ENCODE measurements at regions not wholly inside any gene's neighbourhood (a gene's known extent, or its start where the extent isn't known, plus 50 kb on each side); places are given as distances from the start of the nearest gene placed in this dataset.

- H3K27ac Mint-ChIP-seq: no peak overlapping the region
- H3K36me3 Mint-ChIP-seq (ENCODE audit: low read depth): no peaks in the 10 kb centered on the region
- H3K27me3 Mint-ChIP-seq: peaks cover 49% of the 10 kb centered on the region
- H3K9me3 ChIP-seq (ENCODE audit: control insufficient read depth, low read length, poor library complexity, severe bottlenecking): no peaks in the 10 kb centered on the region
- H3K4me1 Mint-ChIP-seq: no peaks in the 10 kb centered on the region
- no peak overlapping the region for H3K4me3 Mint-ChIP-seq
- ATAC-seq (no peak), DNase-seq (no peak)
Measured at GRCh38 chr2:65722028-65722778, 289.8 kb upstream of the SPRED2 start.

DNA sequence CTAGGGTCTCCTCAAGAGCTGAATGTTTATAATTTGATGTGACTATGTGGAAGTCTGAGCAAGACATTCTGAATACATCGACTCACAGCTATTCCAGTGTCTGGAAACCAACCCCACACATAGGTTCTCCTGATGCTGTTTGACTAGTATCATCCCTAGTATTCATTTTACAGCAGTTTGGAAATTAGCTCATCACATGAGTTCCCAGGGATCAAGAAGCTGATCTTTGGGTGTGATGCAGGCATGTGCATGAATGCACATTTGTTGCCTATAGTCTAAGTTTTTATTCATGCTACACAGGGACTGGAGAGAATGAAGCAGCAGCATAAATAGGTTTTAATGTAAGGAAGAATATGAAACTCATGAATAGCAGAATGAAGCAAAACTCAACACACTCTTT lies 284.3 kb upstream of the SPRED2 start:
- peaks cover 43% of the 10 kb centered on the region for H3K27me3 Mint-ChIP-seq
- H3K4me3 Mint-ChIP-seq: no peak overlapping the region
- H3K4me1 Mint-ChIP-seq: no peaks in the 10 kb centered on the region
- ATAC-seq (no peak), DNase-seq (no peak)
- H3K9me3 ChIP-seq (ENCODE audit: control insufficient read depth, low read length, poor library complexity, severe bottlenecking): no peaks in the 10 kb centered on the region
- no peak overlapping the region for H3K27ac Mint-ChIP-seq
- H3K36me3 Mint-ChIP-seq (ENCODE audit: low read depth): no peaks in the 10 kb centered on the region

DNA sequence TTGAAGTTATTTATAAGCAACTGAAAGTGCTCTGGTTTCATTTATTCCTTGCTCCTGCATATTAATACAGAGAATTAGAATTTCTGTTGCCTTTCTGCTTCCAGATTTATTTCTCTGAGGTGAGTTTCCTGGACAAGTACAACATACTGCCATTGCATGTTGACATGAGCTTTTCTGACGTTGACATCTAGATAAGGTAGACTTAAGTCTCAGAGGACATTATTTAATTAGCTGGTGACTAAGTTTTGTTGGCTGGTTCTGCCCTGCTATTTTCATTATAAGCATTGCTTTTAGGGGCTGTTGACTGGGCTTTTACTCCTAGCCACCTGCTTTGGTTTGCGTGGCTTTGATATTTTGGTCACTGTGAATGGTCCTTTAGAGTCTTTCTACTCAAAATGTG lies 282.9 kb upstream of the SPRED2 start:
- H3K27ac Mint-ChIP-seq: no peak overlapping the region

GRCh38 chr2:65714866-65715265 lies 282.5 kb upstream of the SPRED2 start:
- Mint-ChIP-seq H3K36me3 (ENCODE audit: low read depth) (no peaks in the 10 kb centered on the region), H3K27me3 (peaks cover 29% of the 10 kb centered on the region), H3K4me3 (no peak overlapping the region), H3K27ac (no peak overlapping the region), H3K4me1 (no peaks in the 10 kb centered on the region)
- H3K9me3 ChIP-seq (ENCODE audit: control insufficient read depth, low read length, poor library complexity, severe bottlenecking): no peaks in the 10 kb centered on the region
- DNase-seq: no peak
- ATAC-seq: no peak

More for the DNA sequence above, 282.9 kb upstream of the SPRED2 start:
- Mint-ChIP-seq H3K4me1 (no peaks in the 10 kb centered on the region), H3K27me3 (peaks cover 33% of the 10 kb centered on the region), H3K4me3 (no peak overlapping the region), H3K36me3 (ENCODE audit: low read depth) (no peaks in the 10 kb centered on the region)
- ATAC-seq: no peak
- H3K9me3 ChIP-seq (ENCODE audit: control insufficient read depth, low read length, poor library complexity, severe bottlenecking): no peaks in the 10 kb centered on the region
- DNase-seq: no peak

DNA sequence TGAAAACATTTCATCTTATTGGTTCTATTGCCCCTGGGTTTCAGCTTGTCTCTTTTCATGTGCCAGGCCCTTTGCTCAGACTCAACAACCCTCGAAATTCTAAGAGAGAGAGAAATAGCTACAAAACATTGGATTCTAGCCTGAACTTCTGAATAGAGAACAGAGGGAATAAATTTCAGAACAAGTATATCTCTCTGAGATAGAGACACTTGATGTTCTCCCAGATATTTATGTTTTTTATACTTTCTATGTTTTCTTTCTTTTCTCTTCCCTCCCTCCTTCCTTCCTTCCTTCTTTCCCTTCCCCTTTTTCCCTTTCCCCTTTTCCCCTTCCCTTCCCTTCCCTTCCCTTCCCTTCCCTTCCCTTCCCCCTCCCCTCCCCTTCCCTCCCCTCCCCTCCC lies 279.5 kb upstream of the SPRED2 start:
- ATAC-seq (no peak), DNase-seq (no peak)
- H3K4me3 Mint-ChIP-seq: no peak overlapping the region
- no peak overlapping the region for H3K27ac Mint-ChIP-seq
- H3K9me3 ChIP-seq (ENCODE audit: control insufficient read depth, low read length, poor library complexity, severe bottlenecking): no peaks in the 10 kb centered on the region
- H3K27me3 Mint-ChIP-seq: peaks cover 16% of the 10 kb centered on the region
- no peaks in the 10 kb centered on the region for H3K36me3 Mint-ChIP-seq (ENCODE audit: low read depth)
- H3K4me1 Mint-ChIP-seq: no peaks in the 10 kb centered on the region

DNA sequence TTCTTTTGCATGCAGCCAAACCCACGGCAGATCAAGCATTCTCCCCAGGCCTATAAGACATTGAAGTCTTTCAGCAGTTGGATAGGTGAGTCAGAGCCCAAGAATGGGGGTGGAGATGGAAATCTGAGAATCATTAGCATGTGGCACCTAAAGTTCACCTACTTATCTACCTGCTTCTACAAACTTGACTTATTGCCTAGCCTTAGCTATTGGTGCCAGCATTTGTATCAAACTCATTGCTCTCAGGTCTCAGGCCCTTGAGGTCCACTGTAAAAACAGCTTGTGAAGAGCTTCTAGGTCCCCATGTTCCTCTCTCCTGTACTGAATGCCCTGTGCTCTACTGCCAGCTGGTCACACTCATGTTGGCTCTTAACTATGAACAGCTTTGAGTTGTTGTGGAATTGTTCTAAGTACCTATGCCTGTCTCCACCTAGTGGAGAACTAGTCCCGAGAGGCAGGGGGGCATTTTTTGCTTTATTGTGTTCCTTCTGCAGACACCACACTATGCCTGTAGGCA lies 278.4 kb upstream of the SPRED2 start:
- Mint-ChIP-seq H3K4me3 (no peak overlapping the region), H3K4me1 (no peaks in the 10 kb centered on the region), H3K36me3 (ENCODE audit: low read depth) (no peaks in the 10 kb centered on the region), H3K27me3 (peaks cover 12% of the 10 kb centered on the region), H3K27ac (no peak overlapping the region)
- ATAC-seq: no peak
- no peaks in the 10 kb centered on the region for H3K9me3 ChIP-seq (ENCODE audit: control insufficient read depth, low read length, poor library complexity, severe bottlenecking)
- DNase-seq: no peak

DNA sequence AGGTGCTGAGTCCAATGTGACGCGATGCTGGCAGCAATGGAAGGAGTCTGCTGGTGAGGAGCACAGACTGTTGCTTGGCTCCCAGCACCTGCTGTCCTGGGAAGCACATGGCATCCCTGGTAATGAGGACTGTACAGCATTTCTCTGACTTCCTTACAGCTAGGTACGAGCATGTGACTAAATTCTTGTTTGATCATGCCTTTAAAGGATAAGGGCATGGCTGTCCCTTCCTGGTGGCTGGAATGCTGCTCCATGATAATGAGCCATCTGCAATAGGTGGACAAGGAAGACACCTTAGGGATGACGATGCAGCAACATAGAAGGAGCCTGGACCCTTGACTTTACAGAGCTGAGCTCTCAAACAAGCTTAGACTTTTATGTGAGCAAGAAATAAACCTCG lies 278.0 kb upstream of the SPRED2 start:
- H3K4me1 Mint-ChIP-seq: no peaks in the 10 kb centered on the region
- ATAC-seq (no peak), DNase-seq (no peak)
- no peak overlapping the region for H3K4me3 Mint-ChIP-seq
- H3K27me3 Mint-ChIP-seq: peaks cover 12% of the 10 kb centered on the region
- H3K36me3 Mint-ChIP-seq (ENCODE audit: low read depth): no peaks in the 10 kb centered on the region
- H3K9me3 ChIP-seq (ENCODE audit: control insufficient read depth, low read length, poor library complexity, severe bottlenecking): no peaks in the 10 kb centered on the region
- H3K27ac Mint-ChIP-seq: no peak overlapping the region

GRCh38 chr2:65708086-65708485 lies 275.7 kb upstream of the SPRED2 start:
- peaks cover 14% of the 10 kb centered on the region for H3K27me3 Mint-ChIP-seq
- ATAC-seq (no peak), DNase-seq (no peak)
- no peaks in the 10 kb centered on the region for H3K36me3 Mint-ChIP-seq (ENCODE audit: low read depth)
- no peak overlapping the region for H3K27ac Mint-ChIP-seq
- H3K9me3 ChIP-seq (ENCODE audit: control insufficient read depth, low read length, poor library complexity, severe bottlenecking): no peaks in the 10 kb centered on the region
- H3K4me3 Mint-ChIP-seq: no peak overlapping the region
- H3K4me1 Mint-ChIP-seq: no peaks in the 10 kb centered on the region

DNA sequence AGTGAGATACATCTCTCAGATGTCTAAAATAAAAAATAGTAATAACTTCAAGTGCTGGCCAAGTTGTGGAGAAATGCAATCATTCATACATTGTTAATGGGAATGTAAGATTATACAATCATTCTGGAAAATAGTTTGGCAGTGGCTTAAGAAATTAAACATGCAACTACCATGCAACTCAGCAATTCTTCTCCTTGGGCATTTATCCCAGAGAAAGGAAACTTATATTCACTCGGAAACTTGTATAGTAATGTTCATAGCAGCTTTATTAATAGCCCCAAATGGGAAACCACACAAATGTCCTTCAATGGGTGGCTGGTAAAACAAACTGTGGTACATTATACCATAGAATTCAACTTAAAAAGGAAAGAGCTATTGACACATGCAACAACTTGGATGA lies 274.0 kb upstream of the SPRED2 start:
- ATAC-seq: no peak
- no peaks in the 10 kb centered on the region for H3K36me3 Mint-ChIP-seq (ENCODE audit: low read depth)
- no peak overlapping the region for H3K27ac Mint-ChIP-seq
- no peaks in the 10 kb centered on the region for H3K4me1 Mint-ChIP-seq
- no peaks in the 10 kb centered on the region for H3K9me3 ChIP-seq (ENCODE audit: control insufficient read depth, low read length, poor library complexity, severe bottlenecking)
- no peak overlapping the region for H3K4me3 Mint-ChIP-seq
- H3K27me3 Mint-ChIP-seq: peaks cover 22% of the 10 kb centered on the region
- no peak for DNase-seq

DNA sequence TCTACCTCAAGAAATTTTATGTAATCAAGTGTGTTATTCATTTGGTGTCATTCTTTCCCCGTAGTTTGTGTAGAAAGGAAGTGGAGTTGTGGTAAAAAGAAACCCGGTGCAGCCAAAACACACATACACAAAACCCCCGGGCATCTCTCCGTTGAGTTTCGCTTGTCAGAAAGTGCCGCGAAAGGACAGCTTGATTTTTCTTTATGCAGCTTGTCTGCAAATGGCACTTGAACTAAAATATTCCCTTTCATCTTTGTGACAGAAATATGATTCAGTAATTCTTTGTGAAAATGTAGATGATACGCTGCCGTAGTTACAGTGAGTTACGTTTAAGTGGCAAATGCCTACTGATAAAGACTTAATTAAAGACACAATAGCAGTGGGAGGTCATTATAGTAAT lies 268.8 kb upstream of the SPRED2 start:
- DNase-seq: no peak
- H3K4me3 Mint-ChIP-seq: no peak overlapping the region
- no peaks in the 10 kb centered on the region for H3K4me1 Mint-ChIP-seq

DNA sequence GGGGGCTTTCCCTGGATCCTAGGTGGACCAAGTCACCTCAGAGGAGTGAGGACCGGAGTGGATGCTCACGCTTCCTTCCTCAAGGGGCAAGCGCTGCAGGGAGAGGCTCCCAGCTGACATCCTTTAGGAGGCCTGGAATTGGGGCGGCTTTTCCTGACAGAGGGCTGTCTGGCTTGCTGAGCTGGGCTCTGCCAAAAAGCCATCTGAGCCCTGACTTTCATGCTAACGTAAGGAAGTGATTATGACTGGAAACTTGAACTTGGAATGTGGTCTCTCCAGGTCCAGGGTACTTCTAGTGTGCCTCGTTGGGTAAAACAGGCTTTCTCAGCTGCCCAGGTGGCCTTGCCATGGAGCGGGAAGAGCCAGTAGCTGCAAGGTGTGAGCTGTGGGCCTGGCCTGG lies 268.3 kb upstream of the SPRED2 start:
- H3K9me3 ChIP-seq (ENCODE audit: control insufficient read depth, low read length, poor library complexity, severe bottlenecking): no peaks in the 10 kb centered on the region
- Mint-ChIP-seq H3K36me3 (ENCODE audit: low read depth) (no peaks in the 10 kb centered on the region), H3K4me1 (no peaks in the 10 kb centered on the region), H3K27ac (no peak overlapping the region), H3K4me3 (no peak overlapping the region), H3K27me3 (peaks cover 36% of the 10 kb centered on the region)
- ATAC-seq: no peak
- no peak for DNase-seq

More for the DNA sequence above, 268.8 kb upstream of the SPRED2 start:
- Mint-ChIP-seq H3K36me3 (ENCODE audit: low read depth) (no peaks in the 10 kb centered on the region), H3K27ac (no peak overlapping the region), H3K27me3 (peaks cover 36% of the 10 kb centered on the region)
- no peaks in the 10 kb centered on the region for H3K9me3 ChIP-seq (ENCODE audit: control insufficient read depth, low read length, poor library complexity, severe bottlenecking)
- ATAC-seq: no peak

- Mint-ChIP-seq H3K4me3 (no peak overlapping the region), H3K27me3 (peaks cover 42% of the 10 kb centered on the region), H3K27ac (no peak overlapping the region), H3K36me3 (ENCODE audit: low read depth) (no peaks in the 10 kb centered on the region), H3K4me1 (no peaks in the 10 kb centered on the region)
- H3K9me3 ChIP-seq (ENCODE audit: control insufficient read depth, low read length, poor library complexity, severe bottlenecking): no peaks in the 10 kb centered on the region
- ATAC-seq: no peak
- DNase-seq: no peak
Measured at GRCh38 chr2:65700004-65700651, 267.7 kb upstream of the SPRED2 start.

- no peak overlapping the region for H3K4me3 Mint-ChIP-seq
- no peaks in the 10 kb centered on the region for H3K4me1 Mint-ChIP-seq
- ATAC-seq: no peak
- H3K9me3 ChIP-seq (ENCODE audit: control insufficient read depth, low read length, poor library complexity, severe bottlenecking): no peaks in the 10 kb centered on the region
- H3K27ac Mint-ChIP-seq: no peak overlapping the region
- H3K36me3 Mint-ChIP-seq (ENCODE audit: low read depth): no peaks in the 10 kb centered on the region
- peaks cover 39% of the 10 kb centered on the region for H3K27me3 Mint-ChIP-seq
- no peak for DNase-seq
Measured at GRCh38 chr2:65691816-65692215, 259.4 kb upstream of the SPRED2 start.

Measured in T-helper 17 cell (primary cell).